A673 (cell line): ENCODE measurements at regions not wholly inside any gene's neighbourhood (a gene's known extent, or its start where the extent isn't known, plus 50 kb on each side); places are given as distances from the start of the nearest gene placed in this dataset.

Experiments used
- BruUV-seq: library from RNA; stranded (reverse); fragments of 400-500 nt; replicated peaks from 2 replicates; lab custom pipeline; 2021; lab: Mats Ljungman, UMichigan
- CTCF ChIA-PET: fragments of 300-600 bp; sonication (Branson Sonifier 250); formaldehyde crosslinking; loops from one replicate; lab custom pipeline; 2022; ENCODE audit warnings: antibody characterized with exemption; lab: Charles Lee
- POLR2A ChIA-PET: fragments of 300-600 bp; sonication (Branson Sonifier 250); formaldehyde crosslinking; loops from one replicate; lab custom pipeline; 2022; ENCODE audit warnings: antibody characterized with exemption; ENCODE audit not compliant: low non-redundant PET; lab: Charles Lee
- DNase-seq: peaks from one replicate; pipeline ENCODE4 v3.0.0-alpha.2; 2015; ENCODE audit warnings: low spot score
- H3K27ac ChIP-seq: fragments of 200-600 bp; sonication (generic); 2 replicates; pipeline ENCODE4 v1.5.1; 2016; ENCODE audit warnings: mixed run types, low read depth, mild to moderate bottlenecking, mixed read lengths, antibody characterized with exemption, low read length; ENCODE audit not compliant: poor library complexity, severe bottlenecking
- H3K27me3 ChIP-seq: fragments of 200-600 bp; sonication (generic); replicated peaks from 2 replicates; pipeline ENCODE4 v1.6.1; 2017; ENCODE audit warnings: mixed run types, low read depth, mild to moderate bottlenecking, mixed read lengths, antibody characterized with exemption, low read length; ENCODE audit not compliant: insufficient read depth, poor library complexity
- H3K36me3 ChIP-seq: fragments of 200-600 bp; sonication (generic); 2 replicates; pipeline ENCODE4 v1.6.1; 2016; ENCODE audit warnings: mixed run types, mild to moderate bottlenecking, mixed read lengths, antibody characterized with exemption, low read length; ENCODE audit not compliant: insufficient read depth, poor library complexity, severe bottlenecking
- H3K4me1 ChIP-seq: fragments of 200-600 bp; sonication (generic); 2 replicates; pipeline ENCODE4 v1.6.1; 2017; ENCODE audit warnings: mixed run types, mild to moderate bottlenecking, mixed read lengths, antibody characterized with exemption, low read length; ENCODE audit not compliant: insufficient read depth, poor library complexity, severe bottlenecking
- H3K4me3 ChIP-seq: fragments of 200-600 bp; sonication (generic); 2 replicates; pipeline ENCODE4 v1.5.1; 2016; ENCODE audit warnings: low read depth, mixed run types, mild to moderate bottlenecking, mixed read lengths, low read length; ENCODE audit not compliant: poor library complexity, severe bottlenecking
- H3K9me3 ChIP-seq: fragments of 200-600 bp; sonication (generic); 2 replicates; pipeline ENCODE4 v1.6.1; 2016; ENCODE audit warnings: mixed run types, low read depth, mild to moderate bottlenecking, mixed read lengths, antibody characterized with exemption, low read length; ENCODE audit not compliant: poor library complexity, severe bottlenecking
- CTCF ChIP-seq: fragments of 300-800, 200-600 bp; sonication (generic); conservative IDR thresholded peaks from 2 replicates; pipeline ENCODE4 v1.5.1; 2017; ENCODE audit warnings: low read depth, mild to moderate bottlenecking, antibody characterized with exemption, low read length, moderate library complexity, mixed read lengths
- EZH2 ChIP-seq: fragments of 200-600 bp; sonication (generic); IDR thresholded peaks from 2 replicates; pipeline ENCODE4 v1.6.1; 2017; ENCODE audit warnings: borderline replicate concordance, low read depth, mild to moderate bottlenecking, mixed read lengths, antibody characterized with exemption, low read length; ENCODE audit not compliant: poor library complexity, severe bottlenecking
- intact Hi-C: fragments of 100-400 bp; cut with micrococcal nuclease; formaldehyde crosslinking; loops from one replicate; pipeline ENCODE4 v1.10.0; 2022; ENCODE audit not compliant: unreplicated experiment

GRCh38 chr5:89232139-89232603, 349.2 kb upstream of the MEF2C start:
- H3K27me3 ChIP-seq = peaks cover 5% of the 10 kb centered on the region
- ChIA-PET CTCF (no interaction called here), POLR2A (no interaction called here)
- no peak for DNase-seq
- no TSS peak for BruUV-seq
- intact Hi-C loops = no loop called here
- no peaks in the 10 kb centered on the region for H3K9me3 ChIP-seq
- no peaks in the 10 kb centered on the region for H3K36me3 ChIP-seq
- TF ChIP-seq CTCF (no peak), EZH2 (no peak)
- no peaks in the 10 kb centered on the region for H3K4me1 ChIP-seq
- no peak overlapping the region for H3K4me3 ChIP-seq
- H3K27ac ChIP-seq = no peak overlapping the region

- ChIA-PET CTCF (no interaction called here), POLR2A (no interaction called here)
- DNase-seq = no peak
- intact Hi-C loops = no loop called here
- Histone ChIP-seq H3K4me1 (no peaks in the 10 kb centered on the region), H3K36me3 (no peaks in the 10 kb centered on the region), H3K27me3 (no peaks in the 10 kb centered on the region), H3K9me3 (no peaks in the 10 kb centered on the region), H3K27ac (no peak overlapping the region), H3K4me3 (no peak overlapping the region)
- no peak for TF ChIP-seq EZH2
- no peak for TF ChIP-seq CTCF
- BruUV-seq = no TSS peak
Observed at GRCh38 chr5:89230178-89230577, 347.2 kb upstream of the MEF2C start.

DNA sequence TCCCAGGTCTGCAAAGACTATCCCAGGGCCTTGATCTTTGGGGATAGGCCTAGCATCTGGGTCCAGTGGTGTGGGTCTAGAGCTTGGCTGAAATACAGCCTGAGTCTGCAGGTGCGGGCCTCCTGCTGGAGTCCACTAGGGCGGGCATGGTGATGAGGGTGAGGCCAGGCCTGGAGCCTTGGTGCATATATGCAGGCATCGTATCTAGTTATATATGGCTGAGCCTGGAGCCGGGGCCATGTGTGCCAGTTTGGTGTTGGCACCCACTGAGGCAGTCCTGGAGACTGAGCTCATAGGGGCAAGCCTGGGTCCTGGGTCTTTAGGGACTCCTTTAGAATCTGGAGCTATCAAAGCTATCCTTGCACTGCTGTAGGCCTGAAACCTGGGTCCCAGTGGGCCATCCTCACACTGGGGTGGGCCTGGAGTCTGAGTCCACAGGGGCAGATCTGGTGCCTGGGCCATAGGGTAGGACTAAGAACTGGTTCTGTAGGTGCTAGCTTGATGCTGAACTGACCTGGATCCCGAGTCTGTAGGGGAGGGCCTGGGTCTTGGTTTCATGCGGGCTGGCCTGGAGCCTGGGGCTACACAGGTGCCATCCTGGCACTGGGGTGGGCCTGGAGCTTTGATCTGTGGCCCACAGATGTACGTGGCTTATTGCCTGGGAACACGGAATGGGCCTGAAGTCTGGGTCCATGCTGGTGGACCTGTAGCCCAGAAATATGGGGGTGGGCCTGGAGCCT, 346.5 kb upstream of the MEF2C start:
- H3K4me3 ChIP-seq = no peak overlapping the region
- intact Hi-C loops = no loop called here
- ChIA-PET CTCF (no interaction called here), POLR2A (no interaction called here)
- no peak for TF ChIP-seq EZH2
- TF ChIP-seq CTCF = no peak
- no peaks in the 10 kb centered on the region for H3K36me3 ChIP-seq
- no peak for DNase-seq
- H3K27me3 ChIP-seq = no peaks in the 10 kb centered on the region
- H3K4me1 ChIP-seq = no peaks in the 10 kb centered on the region
- H3K27ac ChIP-seq = no peak overlapping the region
- no peaks in the 10 kb centered on the region for H3K9me3 ChIP-seq
- BruUV-seq = no TSS peak
